ENCODE measurements at regions not wholly inside any gene's neighbourhood (a gene's known extent, or its start where the extent isn't known, plus 50 kb on each side); places are given as distances from the start of the nearest gene placed in this dataset.
"Not testable (repeated sequence)": the region's sequence is repeated elsewhere in the genome, so short reads cannot be mapped to it uniquely, and the experiment has no call there.

- no peak for DNase-seq
Observed at GRCh38 chr9:23005156-23005555, 558.5 kb downstream of the DMRTA1 start.

GRCh38 chr9:23006127-23006526, 559.5 kb downstream of the DMRTA1 start:
- DNase-seq = no peak

GRCh38 chr9:23011669-23012068, 565.0 kb downstream of the DMRTA1 start:
- no peak for DNase-seq

GRCh38 chr9:23015557-23015956, 568.9 kb downstream of the DMRTA1 start:
- DNase-seq = no peak

- no peak for DNase-seq
Observed at GRCh38 chr9:23036416-23036815, 589.8 kb downstream of the DMRTA1 start.

- no peak for DNase-seq
Observed at GRCh38 chr9:23039402-23039801, 592.8 kb downstream of the DMRTA1 start.

GRCh38 chr9:23041466-23041865, 594.8 kb downstream of the DMRTA1 start:
- no peak for DNase-seq

- DNase-seq = no peak
Observed at GRCh38 chr9:23044549-23044948, 597.9 kb downstream of the DMRTA1 start.

GRCh38 chr9:23046026-23046425, 599.4 kb downstream of the DMRTA1 start:
- DNase-seq = not testable (repeated sequence)

- DNase-seq = no peak
Observed at GRCh38 chr9:23050548-23050947, 603.9 kb downstream of the DMRTA1 start.

- no peak for DNase-seq
Observed at GRCh38 chr9:23073136-23073535, 626.5 kb downstream of the DMRTA1 start.

- DNase-seq = no peak
Observed at GRCh38 chr9:23079798-23080197, 633.2 kb downstream of the DMRTA1 start.

GRCh38 chr9:23081377-23081776, 634.8 kb downstream of the DMRTA1 start:
- no peak for DNase-seq

GRCh38 chr9:23088932-23089364, 642.3 kb downstream of the DMRTA1 start:
- no peak for DNase-seq

GRCh38 chr9:23117616-23118015, 671.0 kb downstream of the DMRTA1 start:
- DNase-seq = no peak

GRCh38 chr9:23120630-23121029, 674.0 kb downstream of the DMRTA1 start:
- no peak for DNase-seq

GRCh38 chr9:23123048-23123632, 676.5 kb downstream of the DMRTA1 start:
- peak; percentile 58 for DNase-seq

- DNase-seq = no peak
Observed at GRCh38 chr9:23145467-23145866, 680.6 kb downstream of the ELAVL2 start.

- no peak for DNase-seq
Observed at GRCh38 chr9:23153058-23153457, 673.0 kb downstream of the ELAVL2 start.

- DNase-seq = no peak
Observed at GRCh38 chr9:23160491-23160890, 665.5 kb downstream of the ELAVL2 start.

GRCh38 chr9:23160952-23161469, 665.0 kb downstream of the ELAVL2 start:
- DNase-seq = no peak

- no peak for DNase-seq
Observed at GRCh38 chr9:23162789-23163188, 663.3 kb downstream of the ELAVL2 start.

GRCh38 chr9:23171479-23171878, 654.6 kb downstream of the ELAVL2 start:
- DNase-seq = no peak

GRCh38 chr9:23172206-23172605, 653.8 kb downstream of the ELAVL2 start:
- no peak for DNase-seq

- no peak for DNase-seq
Observed at GRCh38 chr9:23172979-23173637, 652.9 kb downstream of the ELAVL2 start.

Measured in MV-4-11 (cell line).